Mesendoderm (in vitro differentiated cells): ENCODE measurements at regions not wholly inside any gene's neighbourhood (a gene's known extent, or its start where the extent isn't known, plus 50 kb on each side); places are given as distances from the start of the nearest gene placed in this dataset.
"Not testable (repeated sequence)": the region's sequence is repeated elsewhere in the genome, so short reads cannot be mapped to it uniquely, and the experiment has no call there.

Source experiments
- DNase-seq: peaks from one replicate; pipeline ENCODE4 v3.0.0; 2013
- H2AK5ac ChIP-seq: 2 replicates; pipeline ENCODE4 v1.6.1; 2013; ENCODE audit warnings: low read length, inconsistent platforms
- H2BK120ac ChIP-seq: 2 replicates; pipeline ENCODE4 v1.6.1; 2013; ENCODE audit warnings: low read depth, mild to moderate bottlenecking, low read length, moderate library complexity, mixed read lengths
- H2BK15ac ChIP-seq: replicated peaks from 2 replicates; pipeline ENCODE4 v1.6.1; 2013; ENCODE audit warnings: low read depth, mild to moderate bottlenecking, moderate library complexity
- H2BK5ac ChIP-seq: 2 replicates; pipeline ENCODE4 v1.6.1; 2013; ENCODE audit warnings: low read length, inconsistent platforms
- H3K18ac ChIP-seq: 2 replicates; pipeline ENCODE4 v1.6.1; 2013; ENCODE audit warnings: mild to moderate bottlenecking, low read length, mixed read lengths
- H3K23ac ChIP-seq: one replicate; pipeline ENCODE4 v1.6.1; 2013; ENCODE audit warnings: low read length
- H3K27ac ChIP-seq: 2 replicates; pipeline ENCODE4 v1.5.1; 2013; ENCODE audit warnings: low read depth, mild to moderate bottlenecking, inconsistent platforms, low read length, moderate library complexity
- H3K27me3 ChIP-seq: 2 replicates; pipeline ENCODE4 v1.6.1; 2013; ENCODE audit warnings: low read length, control low read depth, mild to moderate bottlenecking, inconsistent platforms; ENCODE audit not compliant: insufficient read depth, poor library complexity
- H3K36me3 ChIP-seq: 2 replicates; pipeline ENCODE4 v1.6.1; 2013; ENCODE audit warnings: low read length, inconsistent platforms; ENCODE audit not compliant: control insufficient read depth, insufficient read depth
- H3K4ac ChIP-seq: one replicate; pipeline ENCODE4 v1.6.1; 2013; ENCODE audit warnings: low read depth, mild to moderate bottlenecking, low read length, moderate library complexity
- H3K4me1 ChIP-seq: 2 replicates; pipeline ENCODE4 v1.6.1; 2013; ENCODE audit warnings: low read depth, low read length, inconsistent platforms; ENCODE audit not compliant: control insufficient read depth
- H3K4me2 ChIP-seq: 2 replicates; pipeline ENCODE4 v1.6.1; 2013; ENCODE audit warnings: low read length
- H3K4me3 ChIP-seq: 2 replicates; pipeline ENCODE4 v1.5.1; 2013; ENCODE audit warnings: mild to moderate bottlenecking, low read length
- H3K56ac ChIP-seq: one replicate; pipeline ENCODE4 v1.6.1; 2013; ENCODE audit warnings: low read length
- H3K79me1 ChIP-seq: 2 replicates; pipeline ENCODE4 v1.6.1; 2013; ENCODE audit warnings: low read length, inconsistent platforms
- H3K79me2 ChIP-seq: 2 replicates; pipeline ENCODE4 v1.6.1; 2013; ENCODE audit warnings: mild to moderate bottlenecking, low read length; ENCODE audit not compliant: control insufficient read depth, insufficient read depth
- H3K9ac ChIP-seq: 2 replicates; pipeline ENCODE4 v1.6.1; 2013; ENCODE audit warnings: low read length, inconsistent platforms
- H4K5ac ChIP-seq: one replicate; pipeline ENCODE4 v1.6.1; 2013; ENCODE audit warnings: low read length
- H4K8ac ChIP-seq: one replicate; pipeline ENCODE4 v1.6.1; 2013; ENCODE audit warnings: low read depth, mild to moderate bottlenecking, control low read depth, low read length, moderate library complexity
- WGBS: extraction: QIAGEN DNeasy Blood & Tissue Kit; methylation state at CpG from one replicate; pipeline ENCODE4 v1.1.7; 2013; ENCODE audit warnings: low lambda C conversion rate, missing lambda C conversion rate; ENCODE audit not compliant: insufficient coverage; ENCODE audit errors: extremely low coverage; 5-methylcytosine and 5-hydroxymethylcytosine counted together

DNA sequence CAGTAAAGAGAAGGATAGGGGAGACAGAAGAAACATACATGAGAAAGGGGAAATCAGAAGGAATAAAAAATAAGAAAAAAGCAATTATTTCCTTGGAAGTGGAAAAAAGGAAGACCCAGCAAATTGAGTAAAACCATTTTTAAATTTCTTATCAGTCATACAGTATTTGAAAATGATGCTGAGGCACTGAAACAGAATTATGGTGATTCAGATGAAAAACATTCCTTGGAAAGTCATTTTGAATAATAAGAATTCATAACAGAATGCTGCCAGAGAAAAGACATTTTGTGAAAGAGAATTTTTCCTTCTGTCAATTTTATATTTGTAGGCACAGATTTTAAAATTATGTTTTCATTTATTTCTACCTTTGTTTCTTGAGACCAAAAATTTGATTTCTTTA is 895.5 kb upstream of the EPHA5 start:
- Histone ChIP-seq H3K4me2 (no peak overlapping the region), H3K79me1 (no peaks in the 10 kb centered on the region), H3K4me3 (no peak overlapping the region), H3K79me2 (no peaks in the 10 kb centered on the region), H3K36me3 (no peaks in the 10 kb centered on the region), H4K8ac (no peak overlapping the region), H4K5ac (no peak overlapping the region), H3K9ac (no peak overlapping the region), H2BK15ac (no peak overlapping the region), H3K23ac (no peak overlapping the region), H3K27ac (no peak overlapping the region), H2AK5ac (no peak overlapping the region), H3K4me1 (no peaks in the 10 kb centered on the region), H3K56ac (no peak overlapping the region), H2BK5ac (no peak overlapping the region), H3K4ac (no peak overlapping the region), H3K27me3 (no peaks in the 10 kb centered on the region), H3K18ac (no peak overlapping the region), H2BK120ac (no peak overlapping the region)
- no peak for DNase-seq

DNA sequence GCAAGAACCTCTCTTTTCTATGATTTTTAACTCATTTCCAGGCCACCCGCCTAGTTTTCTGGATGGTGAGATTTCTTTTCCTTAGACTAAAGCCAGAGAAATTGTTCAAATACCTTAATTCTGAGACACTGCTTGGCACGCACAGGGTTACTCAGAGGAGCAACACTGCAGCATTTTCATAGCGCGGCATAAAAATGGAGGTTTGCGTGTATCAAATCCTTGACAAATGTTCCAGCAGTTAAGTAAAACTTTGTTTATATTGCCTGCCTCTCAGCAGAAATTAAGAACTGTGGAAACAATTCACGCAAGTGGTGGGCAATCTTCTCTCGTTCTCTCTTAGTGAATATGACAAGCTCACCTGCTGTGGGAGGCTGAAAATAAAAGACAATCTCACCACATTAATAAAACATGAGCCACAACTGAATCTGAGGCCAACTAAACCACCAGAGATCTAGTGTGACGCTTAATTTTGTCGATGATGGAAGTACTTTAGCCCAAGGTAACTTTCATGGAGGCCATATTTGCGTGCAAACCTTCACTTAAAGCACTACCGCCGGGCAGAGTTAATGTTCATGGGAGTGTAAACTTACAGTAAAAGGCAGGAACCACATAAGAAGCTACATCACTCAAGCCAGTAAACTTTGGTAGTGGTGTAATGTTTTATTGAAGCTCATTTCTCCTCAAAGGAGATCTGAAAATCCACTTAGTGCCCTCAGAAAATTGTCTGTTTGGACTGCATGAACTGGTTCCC is 894.8 kb upstream of the EPHA5 start:
- no peak overlapping the region for H4K5ac ChIP-seq
- H4K8ac ChIP-seq: peak overlapping the region; percentile 5
- no peaks in the 10 kb centered on the region for H3K27me3 ChIP-seq
- DNase-seq: no peak
- no peak overlapping the region for H3K4me3 ChIP-seq
- no peak overlapping the region for H3K56ac ChIP-seq
- no peak overlapping the region for H3K4ac ChIP-seq
- H3K79me1 ChIP-seq: no peaks in the 10 kb centered on the region
- H3K4me2 ChIP-seq: no peak overlapping the region
- no peak overlapping the region for H2BK5ac ChIP-seq
- H3K9ac ChIP-seq: no peak overlapping the region
- no peak overlapping the region for H2BK15ac ChIP-seq
- H3K27ac ChIP-seq: no peak overlapping the region
- H3K79me2 ChIP-seq: no peaks in the 10 kb centered on the region
- H2AK5ac ChIP-seq: no peak overlapping the region
- no peak overlapping the region for H3K23ac ChIP-seq
- no peaks in the 10 kb centered on the region for H3K4me1 ChIP-seq
- H3K18ac ChIP-seq: no peak overlapping the region
- no CpG with 5 or more reads among the region's 12 CpGs for WGBS
- H2BK120ac ChIP-seq: no peak overlapping the region
- H3K36me3 ChIP-seq: no peaks in the 10 kb centered on the region

DNA sequence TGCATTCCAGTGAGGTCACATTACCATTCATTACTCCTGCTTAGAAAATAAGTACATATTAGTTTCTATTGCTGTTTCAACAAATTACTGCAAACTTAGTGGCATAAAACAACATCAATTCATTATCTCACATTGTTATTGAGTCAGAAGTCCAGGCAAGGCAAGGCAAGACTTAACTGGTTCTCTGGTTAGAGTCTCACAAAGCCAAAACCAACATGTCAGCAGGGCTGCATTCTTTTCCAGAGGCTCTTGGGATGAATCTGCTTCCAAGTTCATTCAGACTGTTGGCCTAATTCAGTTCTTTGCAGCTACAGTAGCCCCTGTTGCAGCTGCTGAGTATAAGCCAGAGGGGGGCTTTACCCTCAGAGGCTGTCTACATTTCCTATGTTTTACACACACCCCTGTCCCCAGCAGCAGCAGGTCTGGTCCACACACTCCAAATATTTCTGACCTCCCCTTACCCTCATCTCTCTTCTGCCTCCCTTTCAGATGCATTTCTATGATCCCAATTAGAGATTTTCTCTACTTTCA is 892.1 kb upstream of the EPHA5 start:
- Histone ChIP-seq H3K18ac (no peak overlapping the region), H2BK15ac (no peak overlapping the region), H3K36me3 (no peaks in the 10 kb centered on the region), H3K4me1 (no peaks in the 10 kb centered on the region), H3K23ac (no peak overlapping the region), H2AK5ac (no peak overlapping the region), H3K4me2 (no peak overlapping the region), H3K4me3 (no peak overlapping the region), H3K56ac (no peak overlapping the region), H3K79me2 (no peaks in the 10 kb centered on the region), H4K5ac (no peak overlapping the region), H3K4ac (no peak overlapping the region), H2BK5ac (no peak overlapping the region), H2BK120ac (no peak overlapping the region), H3K27me3 (no peaks in the 10 kb centered on the region), H3K27ac (no peak overlapping the region), H3K9ac (no peak overlapping the region), H3K79me1 (no peaks in the 10 kb centered on the region), H4K8ac (no peak overlapping the region)
- DNase-seq: no peak

DNA sequence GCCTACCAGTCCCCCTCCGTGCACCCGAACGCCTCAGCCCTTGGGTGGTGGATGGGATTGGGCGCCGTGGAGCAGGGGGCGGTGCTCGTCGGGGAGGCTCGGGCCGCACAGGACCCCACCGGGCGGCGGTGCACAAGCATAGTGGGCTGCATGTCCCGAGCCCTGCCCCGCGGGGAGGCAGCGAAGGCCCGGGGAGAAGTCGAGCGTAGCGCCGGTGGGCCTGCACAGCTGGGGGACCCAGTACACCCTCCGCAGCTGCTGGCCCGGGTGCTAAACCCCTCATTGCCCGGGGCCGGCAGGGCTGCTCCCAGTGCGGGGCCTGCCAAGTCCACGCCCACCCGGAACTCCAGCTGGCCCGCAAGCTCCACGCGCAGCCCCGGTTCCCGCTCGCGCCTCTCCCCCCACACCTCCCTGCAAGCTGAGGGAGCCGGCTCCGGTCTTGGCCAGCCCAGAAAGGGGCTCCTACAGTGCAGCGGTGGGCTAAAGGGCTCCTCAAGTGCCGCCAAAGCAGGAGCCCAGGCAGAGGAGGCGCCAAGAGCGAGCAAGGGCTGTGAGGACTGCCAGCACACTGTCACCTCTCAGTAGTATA is 891.3 kb upstream of the EPHA5 start:
- H3K4ac ChIP-seq, H3K56ac ChIP-seq, H3K79me2 ChIP-seq, H3K79me1 ChIP-seq, H2BK120ac ChIP-seq, H3K9ac ChIP-seq, H4K5ac ChIP-seq, H3K18ac ChIP-seq, H3K4me3 ChIP-seq, DNase-seq, H3K27me3 ChIP-seq, H3K4me1 ChIP-seq, H3K23ac ChIP-seq, H3K4me2 ChIP-seq, H3K27ac ChIP-seq, H4K8ac ChIP-seq, H3K36me3 ChIP-seq, H2AK5ac ChIP-seq, H2BK5ac ChIP-seq, H2BK15ac ChIP-seq: not testable (repeated sequence)
- no CpG with 5 or more reads among the region's 42 CpGs for WGBS

DNA sequence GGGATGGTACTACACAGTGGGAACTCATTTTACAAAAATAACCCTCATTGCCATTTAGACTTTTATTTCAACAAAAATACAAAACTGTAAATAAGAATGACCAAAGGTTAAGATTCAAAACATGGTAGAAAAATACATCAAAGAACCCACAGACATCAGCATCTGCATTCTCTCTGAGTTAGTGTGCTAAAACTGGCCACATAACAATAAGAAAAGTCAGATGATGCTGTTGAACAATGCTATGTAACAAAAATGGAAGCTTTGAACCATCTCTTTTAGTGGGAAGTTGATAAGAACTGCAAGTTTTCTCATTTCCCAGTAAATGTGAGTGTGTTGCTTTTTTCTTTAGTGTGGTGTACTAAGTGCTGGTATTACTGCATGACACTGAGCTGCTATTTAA is 888.4 kb upstream of the EPHA5 start:
- Histone ChIP-seq H3K56ac (no peak overlapping the region), H4K5ac (no peak overlapping the region), H3K18ac (no peak overlapping the region), H3K4me2 (no peak overlapping the region), H3K4me1 (no peaks in the 10 kb centered on the region), H2BK15ac (no peak overlapping the region), H3K27me3 (no peaks in the 10 kb centered on the region), H2BK5ac (no peak overlapping the region), H2BK120ac (no peak overlapping the region), H4K8ac (no peak overlapping the region), H3K9ac (no peak overlapping the region), H3K23ac (no peak overlapping the region), H3K27ac (no peak overlapping the region), H3K36me3 (no peaks in the 10 kb centered on the region), H3K4ac (no peak overlapping the region), H2AK5ac (no peak overlapping the region), H3K79me1 (no peaks in the 10 kb centered on the region), H3K4me3 (no peak overlapping the region), H3K79me2 (no peaks in the 10 kb centered on the region)
- DNase-seq: no peak
